ENCODE measurements at regions not wholly inside any gene's neighbourhood (a gene's known extent, or its start where the extent isn't known, plus 50 kb on each side); places are given as distances from the start of the nearest gene placed in this dataset.
"Not testable (repeated sequence)": the region's sequence is repeated elsewhere in the genome, so short reads cannot be mapped to it uniquely, and the experiment has no call there.

- DNase-seq = no peak
Measured at GRCh38 chr12:46617167-46617566, 208.6 kb downstream of the SLC38A4 start.

GRCh38 chr12:46610754-46611153, 215.0 kb downstream of the SLC38A4 start:
- DNase-seq = no peak

- DNase-seq = no peak
Measured at GRCh38 chr12:46609674-46610073, 216.1 kb downstream of the SLC38A4 start.

- DNase-seq = no peak
Measured at GRCh38 chr12:46609273-46609623, 216.5 kb downstream of the SLC38A4 start.

GRCh38 chr12:46608431-46609272, 217.1 kb downstream of the SLC38A4 start:
- no peak for DNase-seq

- no peak for DNase-seq
Measured at GRCh38 chr12:46604684-46605083, 221.1 kb downstream of the SLC38A4 start.

GRCh38 chr12:46603776-46604456, 221.9 kb downstream of the SLC38A4 start:
- no peak for DNase-seq

GRCh38 chr12:46602474-46602873, 223.3 kb downstream of the SLC38A4 start:
- no peak for DNase-seq

GRCh38 chr12:46590991-46591703, 218.6 kb upstream of the SLC38A2 start:
- no peak for DNase-seq

GRCh38 chr12:46585854-46586621, 213.5 kb upstream of the SLC38A2 start:
- DNase-seq = no peak

GRCh38 chr12:46584098-46584497, 211.5 kb upstream of the SLC38A2 start:
- DNase-seq = not testable (repeated sequence)

- DNase-seq = not testable (repeated sequence)
Measured at GRCh38 chr12:46581990-46582389, 209.4 kb upstream of the SLC38A2 start.

- no peak for DNase-seq
Measured at GRCh38 chr12:46580445-46580844, 207.9 kb upstream of the SLC38A2 start.

GRCh38 chr12:46579474-46579873, 206.9 kb upstream of the SLC38A2 start:
- no peak for DNase-seq

- no peak for DNase-seq
Measured at GRCh38 chr12:46578190-46578982, 205.8 kb upstream of the SLC38A2 start.

GRCh38 chr12:46577063-46577776, 204.6 kb upstream of the SLC38A2 start:
- no peak for DNase-seq

- DNase-seq = no peak
Measured at GRCh38 chr12:46574847-46575246, 202.3 kb upstream of the SLC38A2 start.

GRCh38 chr12:46573347-46573658, 200.7 kb upstream of the SLC38A2 start:
- DNase-seq = no peak

GRCh38 chr12:46572644-46573346, 200.2 kb upstream of the SLC38A2 start:
- DNase-seq = no peak

GRCh38 chr12:46571608-46572007, 199.0 kb upstream of the SLC38A2 start:
- no peak for DNase-seq

All from 8988T (cell line).